ENCODE measurements at regions not wholly inside any gene's neighbourhood (a gene's known extent, or its start where the extent isn't known, plus 50 kb on each side); places are given as distances from the start of the nearest gene placed in this dataset.

- ChIA-PET CTCF (no interaction called here), POLR2A (no interaction called here)
- H3K9ac ChIP-seq: no peak overlapping the region
- H2AFZ ChIP-seq (ENCODE audit: low read depth): no peak overlapping the region
- no peaks in the 10 kb centered on the region for H3K79me2 ChIP-seq (ENCODE audit: insufficient read depth)
- DNase-seq: no peak
- no peak overlapping the region for H3K4me2 ChIP-seq
- H3K9me3 ChIP-seq: no peaks in the 10 kb centered on the region; the same call in 1 of the 2 replicates
- H3K9me2 ChIP-seq: no peaks in the 10 kb centered on the region
- no peaks in the 10 kb centered on the region for H4K20me1 ChIP-seq (ENCODE audit: insufficient read depth)
- no peak overlapping the region for H3K27ac ChIP-seq (ENCODE audit: low read depth in 2 of 2, low read length in 1 of 2)
- no peaks in the 10 kb centered on the region for H3K27me3 ChIP-seq (ENCODE audit: insufficient read depth)
- H3K4me1 ChIP-seq (ENCODE audit: control insufficient read depth in 1 of 2, insufficient read depth in 2 of 2, low read depth in 1 of 2, low read length in 1 of 2): no peaks in the 10 kb centered on the region
- H3K4me3 ChIP-seq (ENCODE audit: low read depth in 2 of 2, low read length in 1 of 2): no peak overlapping the region
- 36% methylated on average over 1 of the region's 1 CpG for WGBS (ENCODE audit: low lambda C conversion rate)
- no peaks in the 10 kb centered on the region for H3K36me3 ChIP-seq (replicated peaks in 1 of 2; ENCODE audit: control insufficient read depth in 1 of 2, insufficient read depth in 2 of 2, low read length in 1 of 2)
- no peak for TF ChIP-seq MAX (IDR thresholded peaks at IDR 0.05; ENCODE audit: low read depth)
- TF ChIP-seq RXRA (IDR thresholded peaks at IDR 0.05; ENCODE audit: borderline replicate concordance, low read depth): no peak
- no peak for TF ChIP-seq FOSL2 (IDR thresholded peaks at IDR 0.05; ENCODE audit: borderline replicate concordance, low read depth)
- no peak for TF ChIP-seq REST (IDR thresholded peaks at IDR 0.05; ENCODE audit: low read depth, low read length)
- TF ChIP-seq NRF1 (IDR thresholded peaks at IDR 0.05; ENCODE audit: low read depth, low read length): no peak
- TF ChIP-seq CTCF (IDR thresholded peaks at IDR 0.05): no peak
- no peak for TF ChIP-seq TEAD4 (IDR thresholded peaks at IDR 0.05; ENCODE audit: borderline replicate concordance, insufficient read depth)
- TF ChIP-seq MXI1 (IDR thresholded peaks at IDR 0.05; ENCODE audit: low read depth, low read length): no peak
- no peak for TF ChIP-seq EP300 (IDR thresholded peaks at IDR 0.05; ENCODE audit: borderline replicate concordance in 1 of 2, low read depth in 1 of 2, low read length in 1 of 2)
- no peak for TF ChIP-seq PBX3 (IDR thresholded peaks at IDR 0.05)
- no peak for TF ChIP-seq ELF1 (IDR thresholded peaks at IDR 0.05)
- H3F3A ChIP-seq (replicated peaks; ENCODE audit: insufficient read depth): no peaks in the 10 kb centered on the region
Observed at GRCh38 chr4:120348948-120349347, 282.3 kb upstream of the MAD2L1 start.

GRCh38 chr4:120348521-120348920 is 281.9 kb upstream of the MAD2L1 start:
- Histone ChIP-seq H3K79me2 (ENCODE audit: insufficient read depth) (no peaks in the 10 kb centered on the region), H4K20me1 (ENCODE audit: insufficient read depth) (no peaks in the 10 kb centered on the region), H3K9me3 (no peaks in the 10 kb centered on the region; the same call in 1 of the 2 replicates), H3K9ac (no peak overlapping the region), H3K4me1 (ENCODE audit: control insufficient read depth in 1 of 2, insufficient read depth in 2 of 2, low read depth in 1 of 2, low read length in 1 of 2) (no peaks in the 10 kb centered on the region), H3K4me3 (ENCODE audit: low read depth in 2 of 2, low read length in 1 of 2) (no peak overlapping the region), H2AFZ (ENCODE audit: low read depth) (no peak overlapping the region), H3K9me2 (no peaks in the 10 kb centered on the region), H3K36me3 (replicated peaks in 1 of 2; ENCODE audit: control insufficient read depth in 1 of 2, insufficient read depth in 2 of 2, low read length in 1 of 2) (no peaks in the 10 kb centered on the region), H3F3A (replicated peaks; ENCODE audit: insufficient read depth) (no peaks in the 10 kb centered on the region), H3K4me2 (no peak overlapping the region), H3K27me3 (ENCODE audit: insufficient read depth) (no peaks in the 10 kb centered on the region), H3K27ac (ENCODE audit: low read depth in 2 of 2, low read length in 1 of 2) (no peak overlapping the region)
- DNase-seq: no peak
- TF ChIP-seq FOSL2 (IDR thresholded peaks at IDR 0.05; ENCODE audit: borderline replicate concordance, low read depth): no peak
- TF ChIP-seq ZBTB33 (IDR thresholded peaks at IDR 0.05; ENCODE audit: borderline replicate concordance, low read depth): no peak
- no peak for TF ChIP-seq RFX5 (IDR thresholded peaks at IDR 0.05; ENCODE audit: low read length)
- no peak for TF ChIP-seq USF2 (IDR thresholded peaks at IDR 0.05; ENCODE audit: borderline replicate concordance, low read depth, low read length)
- TF ChIP-seq GATA2 (CRISPR knock-in tag; IDR thresholded peaks at IDR 0.05): no peak
- TF ChIP-seq RXRA (IDR thresholded peaks at IDR 0.05; ENCODE audit: borderline replicate concordance, low read depth): no peak
- POLR2A ChIA-PET: no interaction called here
- 9% methylated on average over 2 of the region's 2 CpGs for WGBS (ENCODE audit: low lambda C conversion rate)
- CTCF ChIA-PET: no interaction called here
